ENCODE measurements at regions not wholly inside any gene's neighbourhood (a gene's known extent, or its start where the extent isn't known, plus 50 kb on each side); places are given as distances from the start of the nearest gene placed in this dataset.

GRCh38 chr4:107252571-107252970 is 216.5 kb upstream of the DKK2 start:
- Histone ChIP-seq H3K27ac (ENCODE audit: insufficient read depth, low read length) (no peak overlapping the region), H3K27me3 (ENCODE audit: control insufficient read depth, insufficient read depth, low read length) (no peaks in the 10 kb centered on the region), H2AFZ (ENCODE audit: low read length) (no peak overlapping the region), H3K79me2 (ENCODE audit: control insufficient read depth, insufficient read depth, low read length) (no peaks in the 10 kb centered on the region), H3K9ac (ENCODE audit: insufficient read depth, low read length) (no peak overlapping the region), H3K4me2 (ENCODE audit: extremely low read depth, insufficient read depth, low read length) (no peak overlapping the region), H3K4me3 (replicated peaks in 1 of 4; ENCODE audit: control extremely low read depth in 1 of 4, insufficient read depth in 1 of 4, low read depth in 3 of 4, low read length in 4 of 4) (no peak overlapping the region), H3K9me3 (ENCODE audit: control insufficient read depth, insufficient read depth, low read depth, low read length) (no peaks in the 10 kb centered on the region), H3K36me3 (ENCODE audit: control insufficient read depth, insufficient read depth, low read length) (no peaks in the 10 kb centered on the region), H3K4me1 (ENCODE audit: control insufficient read depth, extremely low read depth, insufficient read depth, low read length) (no peaks in the 10 kb centered on the region), H4K20me1 (ENCODE audit: control insufficient read depth, extremely low read depth, insufficient read depth, low read length) (no peaks in the 10 kb centered on the region)
- peak in 1 of 2 donors; percentile 77 for DNase-seq (ENCODE audit: low read depth in 2 of 2)
- TF ChIP-seq EZH2 (IDR thresholded peaks at IDR 0.05; ENCODE audit: low read length, missing control alignments) (no peak), CTCF (conservative IDR thresholded peaks at IDR 0.05 in 1 of 2, IDR thresholded peaks at IDR 0.05 in 1 of 2; ENCODE audit: low read depth in 1 of 2, low read length in 2 of 2) (no peak)

- no peak overlapping the region for H2AFZ ChIP-seq (ENCODE audit: low read length)
- H3K9me3 ChIP-seq (ENCODE audit: control insufficient read depth, insufficient read depth, low read depth, low read length), result no peaks in the 10 kb centered on the region
- H3K4me3 ChIP-seq (replicated peaks in 1 of 4; ENCODE audit: control extremely low read depth in 1 of 4, insufficient read depth in 1 of 4, low read depth in 3 of 4, low read length in 4 of 4), result no peak overlapping the region
- no peaks in the 10 kb centered on the region for H3K4me1 ChIP-seq (ENCODE audit: control insufficient read depth, extremely low read depth, insufficient read depth, low read length)
- no peak overlapping the region for H3K4me2 ChIP-seq (ENCODE audit: extremely low read depth, insufficient read depth, low read length)
- no peaks in the 10 kb centered on the region for H3K79me2 ChIP-seq (ENCODE audit: control insufficient read depth, insufficient read depth, low read length)
- DNase-seq (ENCODE audit: low read depth in 2 of 2), result peak in 1 of 2 donors; percentile 68
- no peaks in the 10 kb centered on the region for H4K20me1 ChIP-seq (ENCODE audit: control insufficient read depth, extremely low read depth, insufficient read depth, low read length)
- no peak overlapping the region for H3K27ac ChIP-seq (ENCODE audit: insufficient read depth, low read length)
- TF ChIP-seq CTCF (conservative IDR thresholded peaks at IDR 0.05 in 1 of 2, IDR thresholded peaks at IDR 0.05 in 1 of 2; ENCODE audit: low read depth in 1 of 2, low read length in 2 of 2) (no peak), EZH2 (IDR thresholded peaks at IDR 0.05; ENCODE audit: low read length, missing control alignments) (no peak)
- H3K36me3 ChIP-seq (ENCODE audit: control insufficient read depth, insufficient read depth, low read length), result no peaks in the 10 kb centered on the region
- H3K9ac ChIP-seq (ENCODE audit: insufficient read depth, low read length), result no peak overlapping the region
- no peaks in the 10 kb centered on the region for H3K27me3 ChIP-seq (ENCODE audit: control insufficient read depth, insufficient read depth, low read length)
Measured at GRCh38 chr4:107248571-107248970, 212.5 kb upstream of the DKK2 start.

GRCh38 chr4:107247738-107248137 is 211.6 kb upstream of the DKK2 start:
- Histone ChIP-seq H3K79me2 (ENCODE audit: control insufficient read depth, insufficient read depth, low read length) (no peaks in the 10 kb centered on the region), H4K20me1 (ENCODE audit: control insufficient read depth, extremely low read depth, insufficient read depth, low read length) (no peaks in the 10 kb centered on the region), H3K27me3 (ENCODE audit: control insufficient read depth, insufficient read depth, low read length) (no peaks in the 10 kb centered on the region), H3K4me2 (ENCODE audit: extremely low read depth, insufficient read depth, low read length) (peak overlapping the region; percentile 33), H3K9ac (ENCODE audit: insufficient read depth, low read length) (no peak overlapping the region), H3K36me3 (ENCODE audit: control insufficient read depth, insufficient read depth, low read length) (no peaks in the 10 kb centered on the region), H3K27ac (ENCODE audit: insufficient read depth, low read length) (no peak overlapping the region), H2AFZ (ENCODE audit: low read length) (no peak overlapping the region), H3K4me1 (ENCODE audit: control insufficient read depth, extremely low read depth, insufficient read depth, low read length) (no peaks in the 10 kb centered on the region), H3K4me3 (replicated peaks in 1 of 4; ENCODE audit: control extremely low read depth in 1 of 4, insufficient read depth in 1 of 4, low read depth in 3 of 4, low read length in 4 of 4) (no peak overlapping the region), H3K9me3 (ENCODE audit: control insufficient read depth, insufficient read depth, low read depth, low read length) (no peaks in the 10 kb centered on the region)
- TF ChIP-seq EZH2 (IDR thresholded peaks at IDR 0.05; ENCODE audit: low read length, missing control alignments) (no peak), CTCF (conservative IDR thresholded peaks at IDR 0.05 in 1 of 2, IDR thresholded peaks at IDR 0.05 in 1 of 2; ENCODE audit: low read depth in 1 of 2, low read length in 2 of 2) (no peak)
- peak; percentile 1 to 15 for DNase-seq (ENCODE audit: low read depth in 2 of 2)
